ENCODE measurements at regions not wholly inside any gene's neighbourhood (a gene's known extent, or its start where the extent isn't known, plus 50 kb on each side); places are given as distances from the start of the nearest gene placed in this dataset.

- Histone ChIP-seq H4K20me1 (ENCODE audit: insufficient read depth) (no peaks in the 10 kb centered on the region), H3K9ac (no peak overlapping the region), H3K9me2 (no peaks in the 10 kb centered on the region), H3K4me1 (ENCODE audit: control insufficient read depth in 1 of 2, insufficient read depth in 2 of 2, low read depth in 1 of 2, low read length in 1 of 2) (peaks cover 0 to 30% of the 10 kb centered on the region in 2 experiments; a peak in 1 of 4 replicates), H3F3A (replicated peaks; ENCODE audit: insufficient read depth) (peaks cover 22% of the 10 kb centered on the region), H3K79me2 (ENCODE audit: insufficient read depth) (no peaks in the 10 kb centered on the region), H3K36me3 (replicated peaks in 1 of 2; ENCODE audit: control insufficient read depth in 1 of 2, insufficient read depth in 2 of 2, low read length in 1 of 2) (no peaks in the 10 kb centered on the region), H3K27ac (ENCODE audit: low read depth in 2 of 2, low read length in 1 of 2) (no peak overlapping the region; a peak in 2 of 4 replicates), H3K4me2 (no peak overlapping the region), H2AFZ (ENCODE audit: low read depth) (no peak overlapping the region), H3K4me3 (ENCODE audit: low read depth in 2 of 2, low read length in 1 of 2) (no peak overlapping the region), H3K27me3 (ENCODE audit: insufficient read depth) (no peaks in the 10 kb centered on the region), H3K9me3 (0 out of 2 replicates have a peak, but pooled peaks cover 6% of the 10 kb centered on the region)
- ChIA-PET CTCF (no interaction called here), POLR2A (no interaction called here)
- TF ChIP-seq FOXJ3 (CRISPR knock-in tag; IDR thresholded peaks at IDR 0.05) (no peak), RXRA (IDR thresholded peaks at IDR 0.05; ENCODE audit: borderline replicate concordance, low read depth) (no peak), EZH2phosphoT487 (IDR thresholded peaks at IDR 0.05; ENCODE audit: borderline replicate concordance, low read depth) (no peak), YY1 (IDR thresholded peaks at IDR 0.05; ENCODE audit: low read depth) (no peak), POLR2AphosphoS5 (IDR thresholded peaks at IDR 0.05; ENCODE audit: low read depth, low read length) (no peak), JUND (IDR thresholded peaks at IDR 0.05) (no peak), TEAD4 (IDR thresholded peaks at IDR 0.05; ENCODE audit: borderline replicate concordance, insufficient read depth) (no peak), TAF1 (IDR thresholded peaks at IDR 0.05; ENCODE audit: borderline replicate concordance, low read depth, low read length) (no peak)
- TF ChIP-seq, protein P1, sequence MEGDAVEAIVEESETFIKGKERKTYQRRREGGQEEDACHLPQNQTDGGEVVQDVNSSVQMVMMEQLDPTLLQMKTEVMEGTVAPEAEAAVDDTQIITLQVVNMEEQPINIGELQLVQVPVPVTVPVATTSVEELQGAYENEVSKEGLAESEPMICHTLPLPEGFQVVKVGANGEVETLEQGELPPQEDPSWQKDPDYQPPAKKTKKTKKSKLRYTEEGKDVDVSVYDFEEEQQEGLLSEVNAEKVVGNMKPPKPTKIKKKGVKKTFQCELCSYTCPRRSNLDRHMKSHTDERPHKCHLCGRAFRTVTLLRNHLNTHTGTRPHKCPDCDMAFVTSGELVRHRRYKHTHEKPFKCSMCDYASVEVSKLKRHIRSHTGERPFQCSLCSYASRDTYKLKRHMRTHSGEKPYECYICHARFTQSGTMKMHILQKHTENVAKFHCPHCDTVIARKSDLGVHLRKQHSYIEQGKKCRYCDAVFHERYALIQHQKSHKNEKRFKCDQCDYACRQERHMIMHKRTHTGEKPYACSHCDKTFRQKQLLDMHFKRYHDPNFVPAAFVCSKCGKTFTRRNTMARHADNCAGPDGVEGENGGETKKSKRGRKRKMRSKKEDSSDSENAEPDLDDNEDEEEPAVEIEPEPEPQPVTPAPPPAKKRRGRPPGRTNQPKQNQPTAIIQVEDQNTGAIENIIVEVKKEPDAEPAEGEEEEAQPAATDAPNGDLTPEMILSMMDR (IDR thresholded peaks at IDR 0.05) = no peak
- TF ChIP-seq, protein P2, sequence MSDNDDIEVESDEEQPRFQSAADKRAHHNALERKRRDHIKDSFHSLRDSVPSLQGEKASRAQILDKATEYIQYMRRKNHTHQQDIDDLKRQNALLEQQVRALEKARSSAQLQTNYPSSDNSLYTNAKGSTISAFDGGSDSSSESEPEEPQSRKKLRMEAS (IDR thresholded peaks at IDR 0.05; ENCODE audit: low read depth) = no peak
- no peak for DNase-seq
These were observed 517.1 kb upstream of the CCDC54 start for GRCh38 chr3:106860182-106860581.

DNA sequence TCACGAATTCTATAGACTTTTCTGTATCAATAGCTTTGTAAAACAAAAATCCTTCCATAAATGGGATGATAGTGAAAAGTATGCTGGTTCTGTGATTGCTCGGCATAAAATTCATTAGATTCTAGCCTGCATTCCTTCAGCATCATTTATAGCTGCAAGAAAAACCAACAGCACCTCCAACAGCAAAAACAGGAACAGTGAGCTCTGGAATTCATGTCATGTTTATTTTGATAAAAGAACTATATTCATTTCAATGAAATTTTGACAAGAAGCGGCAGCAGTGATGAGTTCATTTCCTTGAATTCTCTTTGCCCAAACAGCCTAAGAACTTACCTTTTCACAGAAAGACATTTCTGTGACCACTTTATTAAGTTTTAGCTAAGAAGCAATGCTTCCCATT, 515.2 kb upstream of the CCDC54 start:
- peak overlapping the region in 1 of 2 experiments; percentile 7; a peak in 1 of 4 replicates for H3K4me3 ChIP-seq (ENCODE audit: low read depth in 2 of 2, low read length in 1 of 2)
- peak overlapping the region in 1 of 2 experiments; percentile 51; a peak in 2 of 4 replicates for H3K27ac ChIP-seq (ENCODE audit: low read depth in 2 of 2, low read length in 1 of 2)
- 61% methylated on average over 3 of the region's 3 CpGs for WGBS (ENCODE audit: low lambda C conversion rate)
- peak overlapping the region; percentile 39; the same call in 1 of the 2 replicates for H3K4me2 ChIP-seq
- no peaks in the 10 kb centered on the region for H3K27me3 ChIP-seq (ENCODE audit: insufficient read depth)
- no peaks in the 10 kb centered on the region for H3K79me2 ChIP-seq (ENCODE audit: insufficient read depth)
- no peak for DNase-seq
- no peaks in the 10 kb centered on the region for H3K36me3 ChIP-seq (replicated peaks in 1 of 2; ENCODE audit: control insufficient read depth in 1 of 2, insufficient read depth in 2 of 2, low read length in 1 of 2)
- no peaks in the 10 kb centered on the region for H4K20me1 ChIP-seq (ENCODE audit: insufficient read depth)
- peaks cover 22% of the 10 kb centered on the region for H3F3A ChIP-seq (replicated peaks; ENCODE audit: insufficient read depth)
- 0 out of 2 replicates have a peak, but pooled peaks cover 1% of the 10 kb centered on the region for H3K9me3 ChIP-seq
- ChIA-PET CTCF (interaction anchor here (1.1 to 1.5 kb wide), 2 partner anchors 15 to 1175 kb away, joined by 3 read pairs; no protein-coding TSS in a partner anchor), POLR2A (no interaction called here)
- H3K4me1 ChIP-seq (ENCODE audit: control insufficient read depth in 1 of 2, insufficient read depth in 2 of 2, low read depth in 1 of 2, low read length in 1 of 2) = peaks cover 0 to 30% of the 10 kb centered on the region in 2 experiments; a peak in 1 of 4 replicates
- H3K9ac ChIP-seq = no peak overlapping the region
- no peaks in the 10 kb centered on the region for H3K9me2 ChIP-seq
- TF ChIP-seq, protein P1 (IDR thresholded peaks at IDR 0.05) = peak; percentile 68
- TF ChIP-seq RAD21 (IDR thresholded peaks at IDR 0.05; ENCODE audit: low read length) (peak; percentile 67), RCOR1 (IDR thresholded peaks at IDR 0.05; ENCODE audit: low read length) (no peak), SMC3 (IDR thresholded peaks at IDR 0.05; ENCODE audit: low read depth, low read length) (peak; percentile 36)
- TF ChIP-seq, protein P3, sequence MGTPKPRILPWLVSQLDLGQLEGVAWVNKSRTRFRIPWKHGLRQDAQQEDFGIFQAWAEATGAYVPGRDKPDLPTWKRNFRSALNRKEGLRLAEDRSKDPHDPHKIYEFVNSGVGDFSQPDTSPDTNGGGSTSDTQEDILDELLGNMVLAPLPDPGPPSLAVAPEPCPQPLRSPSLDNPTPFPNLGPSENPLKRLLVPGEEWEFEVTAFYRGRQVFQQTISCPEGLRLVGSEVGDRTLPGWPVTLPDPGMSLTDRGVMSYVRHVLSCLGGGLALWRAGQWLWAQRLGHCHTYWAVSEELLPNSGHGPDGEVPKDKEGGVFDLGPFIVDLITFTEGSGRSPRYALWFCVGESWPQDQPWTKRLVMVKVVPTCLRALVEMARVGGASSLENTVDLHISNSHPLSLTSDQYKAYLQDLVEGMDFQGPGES (IDR thresholded peaks at IDR 0.05; ENCODE audit: low read depth, low read length) = no peak
- H2AFZ ChIP-seq (ENCODE audit: low read depth) = peak overlapping the region; percentile 91

All from SK-N-SH (cell line).